Body of pancreas (tissue), 4 donors: ENCODE measurements at regions not wholly inside any gene's neighbourhood (a gene's known extent, or its start where the extent isn't known, plus 50 kb on each side); places are given as distances from the start of the nearest gene placed in this dataset.

Experiments
- POLR2A ChIP-seq, 3 donors: fragments of 450-650 bp; IDR thresholded peaks; one replicate each; pipeline ENCODE4 v1.6.1; 2016; ENCODE audit warnings: antibody characterized with exemption in 3 of 3, mild to moderate bottlenecking in 2 of 3
- TF ChIP-seq, protein P1 (sequence below), 7 experiments: fragments of 450-650 bp in 4 of 7; fragments of 200-600 bp in 3 of 7; sonication (generic) in 3 of 7; IDR thresholded peaks; one replicate each; pipeline ENCODE4 v1.5.1; 2016 to 2019; ENCODE audit warnings: antibody characterized with exemption in 7 of 7

DNA sequence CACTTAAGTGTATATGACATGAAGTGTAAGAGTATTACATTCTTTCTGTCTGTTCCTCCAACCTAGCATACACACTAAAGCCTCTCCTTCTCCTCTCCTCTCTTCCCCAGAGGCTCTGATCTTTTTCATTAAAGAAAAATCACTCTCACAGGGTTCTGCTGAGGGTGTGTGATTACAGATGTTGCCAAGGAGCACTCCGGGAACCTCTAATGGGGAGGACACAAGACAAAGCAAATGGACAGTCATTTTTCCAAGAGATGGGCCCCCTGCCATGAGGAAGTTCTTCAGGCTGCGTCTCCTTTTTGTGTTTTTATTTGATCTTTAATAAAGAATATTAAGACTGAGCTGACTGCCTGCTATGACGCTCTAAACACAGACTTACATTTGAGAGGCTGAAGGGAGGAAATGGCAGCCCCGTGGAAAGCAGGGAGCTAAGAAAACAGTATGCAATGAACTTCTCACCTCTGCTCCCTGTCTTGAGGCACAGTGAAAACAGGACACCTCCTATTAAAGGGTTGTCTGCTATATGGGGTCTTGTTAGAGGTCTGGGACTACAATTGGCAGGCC lies 578.1 kb downstream of the PIK3C3 start:
- TF ChIP-seq, protein P1, sequence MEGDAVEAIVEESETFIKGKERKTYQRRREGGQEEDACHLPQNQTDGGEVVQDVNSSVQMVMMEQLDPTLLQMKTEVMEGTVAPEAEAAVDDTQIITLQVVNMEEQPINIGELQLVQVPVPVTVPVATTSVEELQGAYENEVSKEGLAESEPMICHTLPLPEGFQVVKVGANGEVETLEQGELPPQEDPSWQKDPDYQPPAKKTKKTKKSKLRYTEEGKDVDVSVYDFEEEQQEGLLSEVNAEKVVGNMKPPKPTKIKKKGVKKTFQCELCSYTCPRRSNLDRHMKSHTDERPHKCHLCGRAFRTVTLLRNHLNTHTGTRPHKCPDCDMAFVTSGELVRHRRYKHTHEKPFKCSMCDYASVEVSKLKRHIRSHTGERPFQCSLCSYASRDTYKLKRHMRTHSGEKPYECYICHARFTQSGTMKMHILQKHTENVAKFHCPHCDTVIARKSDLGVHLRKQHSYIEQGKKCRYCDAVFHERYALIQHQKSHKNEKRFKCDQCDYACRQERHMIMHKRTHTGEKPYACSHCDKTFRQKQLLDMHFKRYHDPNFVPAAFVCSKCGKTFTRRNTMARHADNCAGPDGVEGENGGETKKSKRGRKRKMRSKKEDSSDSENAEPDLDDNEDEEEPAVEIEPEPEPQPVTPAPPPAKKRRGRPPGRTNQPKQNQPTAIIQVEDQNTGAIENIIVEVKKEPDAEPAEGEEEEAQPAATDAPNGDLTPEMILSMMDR (IDR thresholded peaks at IDR 0.05) = no peak
- no peak for TF ChIP-seq POLR2A (IDR thresholded peaks at IDR 0.05)
